HG02852 (cell line): ENCODE measurements at regions not wholly inside any gene's neighbourhood (a gene's known extent, or its start where the extent isn't known, plus 50 kb on each side); places are given as distances from the start of the nearest gene placed in this dataset.
"Not testable (repeated sequence)": the region's sequence is repeated elsewhere in the genome, so short reads cannot be mapped to it uniquely, and the experiment has no call there.

ENCODE experiments used
- ATAC-seq: cut with Tn5 transposase; IDR thresholded peaks from one replicate; pipeline ENCODE4 v1.9.1; 2021; ENCODE audit warnings: mild to moderate bottlenecking, moderate library complexity; ENCODE audit not compliant: unreplicated experiment

GRCh38 chr5:27466959-27467358 lies 428.6 kb upstream of the CDH9 start:
- ATAC-seq: no peak

DNA sequence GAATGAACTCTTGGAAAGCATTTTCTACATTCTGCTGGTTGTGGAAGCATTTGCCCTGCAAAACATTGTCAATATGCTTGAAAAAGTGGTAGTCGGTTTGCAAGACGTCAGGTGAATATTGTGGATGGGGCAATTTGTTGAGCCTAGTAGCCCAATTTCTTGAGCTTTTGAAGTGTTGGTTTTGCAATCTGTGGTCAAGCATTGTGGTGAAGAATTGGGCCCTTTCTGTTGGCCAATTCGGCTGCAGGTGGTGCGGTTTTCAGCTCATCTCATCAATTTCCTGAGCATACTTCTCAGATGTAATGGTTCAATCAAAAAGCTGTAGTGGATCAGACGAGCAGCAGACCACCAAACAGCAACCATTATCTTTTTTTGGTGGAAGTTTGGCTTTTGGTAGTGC lies 426.8 kb upstream of the CDH9 start:
- ATAC-seq: no peak

DNA sequence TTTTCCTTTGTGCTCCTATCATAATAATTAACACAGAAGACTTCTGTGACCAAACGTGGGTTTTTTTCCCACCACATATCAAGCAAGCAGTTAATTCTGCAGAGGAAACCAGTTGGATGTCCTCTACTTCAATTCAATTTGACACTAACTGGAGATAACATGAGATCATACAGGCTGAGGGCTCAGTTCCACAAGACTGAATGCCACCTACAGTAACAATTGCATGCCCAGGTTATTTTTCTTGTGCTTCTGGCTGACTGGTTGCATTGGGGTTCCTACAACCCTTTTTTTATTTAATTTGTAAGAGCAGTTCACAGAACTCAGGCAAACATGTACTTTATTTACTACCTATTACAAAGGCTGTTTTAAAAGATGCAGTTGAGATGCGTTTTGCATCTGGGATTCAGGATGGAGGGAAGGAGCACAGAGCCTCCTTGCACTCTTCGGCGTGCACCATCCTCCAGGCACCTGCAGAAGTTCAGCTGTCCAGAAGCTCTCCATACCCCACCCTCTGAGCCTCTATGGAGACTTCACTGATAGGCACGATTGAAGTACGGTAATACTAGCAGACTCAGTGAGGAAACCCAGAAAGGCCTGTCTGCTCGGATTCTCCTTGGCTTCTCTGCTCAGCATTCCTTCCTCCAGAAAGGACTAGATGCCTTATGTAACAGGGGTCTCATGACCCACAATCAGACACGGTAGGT lies 425.2 kb upstream of the CDH9 start:
- ATAC-seq: no peak

- no peak for ATAC-seq
These were observed 424.6 kb upstream of the CDH9 start for GRCh38 chr5:27462936-27463335.

GRCh38 chr5:27458287-27458686 lies 419.9 kb upstream of the CDH9 start:
- ATAC-seq: no peak

DNA sequence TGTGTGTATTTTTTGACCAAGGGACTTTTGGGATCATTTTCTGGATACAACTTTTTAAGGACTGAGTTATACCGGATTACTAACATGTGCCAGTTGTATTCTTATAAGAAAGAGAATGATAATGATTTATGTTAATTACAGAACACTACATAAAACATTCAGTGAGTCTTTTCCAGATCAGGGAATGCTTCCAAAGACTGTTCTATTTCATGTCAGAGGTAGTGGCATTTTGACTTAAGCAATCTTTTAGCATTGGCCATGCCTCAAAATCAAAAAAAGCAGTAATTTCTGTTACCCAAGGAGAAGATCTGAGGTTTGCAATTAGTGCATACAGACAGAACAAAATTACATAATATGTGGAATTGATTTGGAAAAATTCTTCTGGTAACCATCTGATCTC lies 413.0 kb upstream of the CDH9 start:
- ATAC-seq: no peak

- ATAC-seq: no peak
These were observed 412.2 kb upstream of the CDH9 start for GRCh38 chr5:27450607-27451006.

GRCh38 chr5:27439383-27439782 lies 401.0 kb upstream of the CDH9 start:
- not testable (repeated sequence) for ATAC-seq

DNA sequence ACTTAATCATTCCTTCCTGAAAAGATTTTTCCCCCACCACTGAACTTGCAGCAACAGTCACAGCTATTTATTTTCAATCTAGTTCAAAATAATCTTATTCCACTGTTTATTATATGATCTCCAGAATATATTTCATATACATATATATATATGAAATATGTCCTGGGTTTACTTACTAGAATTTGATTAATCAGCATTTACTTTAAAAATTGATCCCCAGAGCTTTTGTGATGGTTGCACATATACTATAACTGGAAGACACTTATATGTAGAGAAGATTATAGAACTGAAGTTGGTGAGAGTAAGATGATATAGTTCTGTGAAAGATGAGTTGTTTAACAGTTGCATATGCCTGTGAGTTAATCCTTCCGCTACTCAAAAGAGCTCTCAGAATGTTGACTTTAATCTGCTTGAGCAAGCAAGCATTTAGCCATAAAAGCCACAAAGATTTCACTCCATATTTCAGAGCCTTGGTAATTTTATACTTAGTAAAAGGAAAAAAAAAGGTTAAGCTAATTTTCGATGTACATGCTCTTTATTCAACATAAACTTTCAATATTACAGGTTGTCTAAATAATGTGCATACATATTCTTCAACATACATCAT lies 399.3 kb upstream of the CDH9 start:
- ATAC-seq: peak; percentile 77

GRCh38 chr5:27434335-27434734 lies 395.9 kb upstream of the CDH9 start:
- ATAC-seq: no peak

- no peak for ATAC-seq
These were observed 375.7 kb upstream of the CDH9 start for GRCh38 chr5:27414099-27414498.

DNA sequence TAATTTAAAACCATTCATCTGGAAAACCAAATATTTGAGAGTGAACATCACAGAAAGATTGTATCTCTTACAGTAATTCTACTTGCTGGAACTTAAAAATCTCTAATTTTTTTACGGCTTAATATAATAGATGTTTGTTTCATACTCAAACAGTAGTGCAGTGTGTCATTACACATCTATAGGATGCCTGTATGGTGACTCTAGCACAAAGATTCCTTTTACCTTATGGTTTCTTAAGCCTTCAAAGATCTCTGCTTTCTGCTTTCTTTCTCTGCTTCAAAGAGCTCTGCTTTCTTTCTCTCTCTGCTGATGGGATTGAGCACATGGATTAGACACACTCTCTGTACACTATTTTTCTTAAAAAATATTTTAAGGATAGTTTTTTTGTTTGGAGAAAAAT lies 374.0 kb upstream of the CDH9 start:
- ATAC-seq: no peak

- ATAC-seq: no peak
These were observed 367.6 kb upstream of the CDH9 start for GRCh38 chr5:27406020-27406419.

GRCh38 chr5:27403243-27403882 lies 365.0 kb upstream of the CDH9 start:
- no peak for ATAC-seq

DNA sequence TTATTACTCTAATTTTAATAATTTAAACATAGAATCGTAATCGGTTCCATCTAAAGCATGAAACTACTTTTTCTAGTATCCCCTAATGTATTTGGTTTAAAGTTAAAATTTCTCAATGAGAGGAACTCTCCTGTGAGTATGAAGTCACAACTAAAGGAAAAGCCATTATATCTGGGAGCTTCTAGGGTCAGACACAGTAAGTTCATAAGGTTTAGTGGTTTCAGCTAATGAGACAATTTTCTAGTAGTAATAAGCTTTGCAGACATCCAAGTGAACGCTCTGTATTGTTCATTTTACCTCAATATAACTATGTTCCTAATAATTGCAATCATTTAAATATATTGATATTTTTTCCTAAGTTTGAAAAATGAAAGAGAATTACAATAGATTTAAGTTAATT lies 364.4 kb upstream of the CDH9 start:
- ATAC-seq: no peak

GRCh38 chr5:27396998-27397397 lies 358.6 kb upstream of the CDH9 start:
- no peak for ATAC-seq

- ATAC-seq: no peak
These were observed 354.3 kb upstream of the CDH9 start for GRCh38 chr5:27392716-27393115.

- no peak for ATAC-seq
These were observed 351.3 kb upstream of the CDH9 start for GRCh38 chr5:27389696-27390095.

GRCh38 chr5:27388755-27389154 lies 350.4 kb upstream of the CDH9 start:
- ATAC-seq: no peak

- ATAC-seq: no peak
These were observed 349.2 kb upstream of the CDH9 start for GRCh38 chr5:27387535-27388073.

- no peak for ATAC-seq
These were observed 343.3 kb upstream of the CDH9 start for GRCh38 chr5:27381686-27382085.

DNA sequence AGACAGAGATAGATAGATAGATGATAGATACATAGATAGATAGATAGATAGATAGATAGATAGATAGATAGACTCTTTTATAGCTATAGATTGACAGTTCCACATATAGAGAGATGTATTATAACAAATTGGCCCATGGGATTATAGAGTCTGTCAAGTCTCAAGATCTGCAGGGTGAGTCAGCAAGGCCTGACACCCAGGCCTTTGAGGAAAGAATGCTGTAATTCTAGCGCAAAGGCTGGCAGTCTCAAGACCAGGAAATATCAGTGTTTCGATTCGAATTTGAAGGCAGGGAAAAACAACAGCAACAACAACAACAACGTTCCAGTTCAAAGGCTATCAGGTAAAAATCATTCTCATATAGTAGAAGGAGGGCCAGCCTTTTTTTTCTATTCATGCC lies 339.2 kb upstream of the CDH9 start:
- ATAC-seq: no peak
